Natural killer cell (primary cell): ENCODE measurements at regions not wholly inside any gene's neighbourhood (a gene's known extent, or its start where the extent isn't known, plus 50 kb on each side); places are given as distances from the start of the nearest gene placed in this dataset.

ENCODE experiments used
- ATAC-seq, 3 donors: fragments of 150-1000 bp in 2 of 3; fragments of 200-7000 bp in 1 of 3; cut with Tn5 transposase; 1 replicate in 1 of 3; 2 replicates in 2 of 3; pipeline ENCODE4 v1.10.0; 2021; ENCODE audit warnings: mild to moderate bottlenecking in 2 of 3, moderate library complexity in 2 of 3
- DNase-seq, 2 donors: peaks; one replicate each; pipeline versions ENCODE4 v3.0.0 to v3.0.0-alpha.2; 2013 to 2021; ENCODE audit warnings: mixed read lengths in 1 of 2
- H3K27ac ChIP-seq: one replicate; pipeline ENCODE4 v1.5.1; 2013; ENCODE audit warnings: mild to moderate bottlenecking, low read length
- H3K27me3 ChIP-seq: one replicate; pipeline ENCODE4 v1.6.1; 2013; ENCODE audit warnings: low read length; ENCODE audit not compliant: control insufficient read depth, insufficient read depth
- H3K36me3 ChIP-seq: one replicate; pipeline ENCODE4 v1.6.1; 2013; ENCODE audit warnings: low read length; ENCODE audit not compliant: control insufficient read depth, insufficient read depth
- H3K4me1 ChIP-seq: one replicate; pipeline ENCODE4 v1.6.1; 2013; ENCODE audit warnings: low read length; ENCODE audit not compliant: control insufficient read depth, insufficient read depth
- H3K4me3 ChIP-seq: one replicate; pipeline ENCODE4 v1.5.1; 2013; ENCODE audit warnings: low read length
- H3K9me3 ChIP-seq: one replicate; pipeline ENCODE4 v1.6.1; 2013; ENCODE audit warnings: low read length; ENCODE audit not compliant: control insufficient read depth, insufficient read depth
- H3K27ac Mint-ChIP-seq, 2 donors: one replicate each; pipeline ENCODE4 v1.8.0; 2022; ENCODE audit warnings: mild to moderate bottlenecking in 2 of 2, mixed read lengths in 2 of 2, moderate library complexity in 1 of 2
- H3K27me3 Mint-ChIP-seq, 2 donors: one replicate each; pipeline ENCODE4 v1.8.0; 2022; ENCODE audit warnings: low read depth in 2 of 2, mixed read lengths in 2 of 2
- H3K36me3 Mint-ChIP-seq: one replicate; pipeline ENCODE4 v1.8.0; 2022; ENCODE audit warnings: mixed read lengths
- H3K4me1 Mint-ChIP-seq, 2 donors: one replicate each; pipeline ENCODE4 v1.8.0; 2022; ENCODE audit warnings: mixed read lengths in 2 of 2
- H3K4me3 Mint-ChIP-seq: one replicate; pipeline ENCODE4 v1.8.0; 2022; ENCODE audit warnings: mild to moderate bottlenecking, moderate library complexity, mixed read lengths
- H3K9me3 Mint-ChIP-seq, 2 donors: one replicate each; pipeline ENCODE4 v1.8.0; 2022; ENCODE audit warnings: mixed read lengths in 2 of 2
- CTCF ChIP-seq: fragments of 200-600 bp; IDR thresholded peaks from one replicate; pipeline ENCODE4 v1.8.0; 2022; ENCODE audit warnings: antibody characterized with exemption
- WGBS: methylation state at CpG from one replicate; pipeline ENCODE4 v1.1.7; 2013; ENCODE audit warnings: missing lambda C conversion rate; ENCODE audit not compliant: insufficient coverage; 5-methylcytosine and 5-hydroxymethylcytosine counted together
- intact Hi-C: fragments of 100-400 bp; cut with micrococcal nuclease; formaldehyde crosslinking; loops from one replicate; pipeline ENCODE4 v1.14.2; 2022

- Histone ChIP-seq H3K4me1 (no peaks in the 10 kb centered on the region), H3K27me3 (no peaks in the 10 kb centered on the region), H3K36me3 (no peaks in the 10 kb centered on the region), H3K4me3 (no peak overlapping the region), H3K9me3 (no peaks in the 10 kb centered on the region), H3K27ac (no peak overlapping the region)
- Mint-ChIP-seq H3K4me3 (no peak overlapping the region), H3K27me3 (no peaks in the 10 kb centered on the region), H3K4me1 (peaks cover 5 to 10% of the 10 kb centered on the region in 2 donors), H3K36me3 (no peaks in the 10 kb centered on the region), H3K9me3 (no peaks in the 10 kb centered on the region), H3K27ac (no peak overlapping the region)
- intact Hi-C loops = no loop called here
- 88% methylated on average over 9 of the region's 10 CpGs for WGBS
- DNase-seq (no peak), ATAC-seq (no peak)
- no peak for TF ChIP-seq CTCF
Measured at GRCh38 chr16:73145166-73145880, 97.4 kb upstream of the ZFHX3 start.

- intact Hi-C loops = no loop called here
- Mint-ChIP-seq H3K9me3 (no peaks in the 10 kb centered on the region), H3K27me3 (no peaks in the 10 kb centered on the region), H3K4me3 (no peak overlapping the region), H3K4me1 (peaks cover 5 to 10% of the 10 kb centered on the region in 2 donors), H3K27ac (no peak overlapping the region), H3K36me3 (no peaks in the 10 kb centered on the region)
- DNase-seq (no peak), ATAC-seq (no peak)
- H3K27ac ChIP-seq = no peak overlapping the region
- no peak for TF ChIP-seq CTCF
- H3K36me3 ChIP-seq = no peaks in the 10 kb centered on the region
- H3K4me3 ChIP-seq = no peak overlapping the region
- no peaks in the 10 kb centered on the region for H3K27me3 ChIP-seq
- H3K9me3 ChIP-seq = no peaks in the 10 kb centered on the region
- WGBS = 90% methylated on average over 11 of the region's 14 CpGs
- H3K4me1 ChIP-seq = no peaks in the 10 kb centered on the region
Measured at GRCh38 chr16:73143576-73144422, 95.9 kb upstream of the ZFHX3 start.

- peaks cover 0 to 2% of the 10 kb centered on the region in 2 donors for H3K27me3 Mint-ChIP-seq
- no peak overlapping the region for H3K4me3 Mint-ChIP-seq
- DNase-seq (no peak), ATAC-seq (no peak)
- H3K4me1 Mint-ChIP-seq = peaks cover 5 to 10% of the 10 kb centered on the region in 2 donors
- Histone ChIP-seq H3K4me1 (no peaks in the 10 kb centered on the region), H3K27me3 (no peaks in the 10 kb centered on the region), H3K4me3 (no peak overlapping the region), H3K9me3 (no peaks in the 10 kb centered on the region), H3K36me3 (no peaks in the 10 kb centered on the region), H3K27ac (no peak overlapping the region)
- intact Hi-C loops = no loop called here
- no peak for TF ChIP-seq CTCF
- H3K36me3 Mint-ChIP-seq = no peaks in the 10 kb centered on the region
- WGBS = 64% methylated on average over 6 of the region's 6 CpGs
- no peaks in the 10 kb centered on the region for H3K9me3 Mint-ChIP-seq
- H3K27ac Mint-ChIP-seq = no peak overlapping the region
Measured at GRCh38 chr16:73143002-73143401, 95.1 kb upstream of the ZFHX3 start.
